ENCODE measurements at regions not wholly inside any gene's neighbourhood (a gene's known extent, or its start where the extent isn't known, plus 50 kb on each side); places are given as distances from the start of the nearest gene placed in this dataset.
"Not testable (repeated sequence)": the region's sequence is repeated elsewhere in the genome, so short reads cannot be mapped to it uniquely, and the experiment has no call there.

GRCh38 chr5:86442036-86442745 is 175.6 kb upstream of the COX7C start:
- no peak for DNase-seq

GRCh38 chr5:86447362-86447761 is 170.4 kb upstream of the COX7C start:
- DNase-seq: no peak

- DNase-seq: no peak
Observed at GRCh38 chr5:86452251-86452650, 165.5 kb upstream of the COX7C start.

- DNase-seq: no peak
Observed at GRCh38 chr5:86460519-86460918, 157.2 kb upstream of the COX7C start.

- no peak for DNase-seq
Observed at GRCh38 chr5:86461169-86461956, 156.4 kb upstream of the COX7C start.

- no peak for DNase-seq
Observed at GRCh38 chr5:86463339-86463738, 154.4 kb upstream of the COX7C start.

GRCh38 chr5:86465052-86465838 is 152.5 kb upstream of the COX7C start:
- no peak for DNase-seq

GRCh38 chr5:86466721-86467120 is 151.0 kb upstream of the COX7C start:
- not testable (repeated sequence) for DNase-seq

GRCh38 chr5:86482008-86482407 is 135.7 kb upstream of the COX7C start:
- no peak for DNase-seq

- DNase-seq: no peak
Observed at GRCh38 chr5:86493777-86494176, 124.0 kb upstream of the COX7C start.

GRCh38 chr5:86500947-86501346 is 116.8 kb upstream of the COX7C start:
- DNase-seq: no peak

- no peak for DNase-seq
Observed at GRCh38 chr5:86507574-86507973, 110.2 kb upstream of the COX7C start.

- not testable (repeated sequence) for DNase-seq
Observed at GRCh38 chr5:86510330-86510915, 107.3 kb upstream of the COX7C start.

- DNase-seq: no peak
Observed at GRCh38 chr5:86523718-86524117, 94.0 kb upstream of the COX7C start.

GRCh38 chr5:86525622-86526021 is 92.1 kb upstream of the COX7C start:
- DNase-seq: no peak

- DNase-seq: no peak
Observed at GRCh38 chr5:86526811-86527348, 90.9 kb upstream of the COX7C start.

GRCh38 chr5:86532429-86532828 is 85.3 kb upstream of the COX7C start:
- no peak for DNase-seq

GRCh38 chr5:86536396-86536795 is 81.3 kb upstream of the COX7C start:
- no peak for DNase-seq

GRCh38 chr5:86542532-86542931 is 75.2 kb upstream of the COX7C start:
- no peak for DNase-seq

GRCh38 chr5:86546044-86546443 is 71.7 kb upstream of the COX7C start:
- DNase-seq: no peak

- no peak for DNase-seq
Observed at GRCh38 chr5:86546582-86546981, 71.2 kb upstream of the COX7C start.

- DNase-seq: no peak
Observed at GRCh38 chr5:86554638-86555037, 63.1 kb upstream of the COX7C start.

- no peak for DNase-seq
Observed at GRCh38 chr5:86557920-86558319, 59.8 kb upstream of the COX7C start.

Measured in inflammatory macrophage (primary cell).